GM12864 (cell line): ENCODE measurements at regions not wholly inside any gene's neighbourhood (a gene's known extent, or its start where the extent isn't known, plus 50 kb on each side); places are given as distances from the start of the nearest gene placed in this dataset.

ENCODE experiments used
- DNase-seq: peaks from one replicate; pipeline ENCODE4 v3.0.0-alpha.2; 2011; ENCODE audit warnings: low read depth
- H3K4me3 ChIP-seq: 2 replicates; pipeline ENCODE4 v1.5.1; 2011; ENCODE audit warnings: mild to moderate bottlenecking, low read depth, low read length, control low read depth
- CTCF ChIP-seq: IDR thresholded peaks from 2 replicates; pipeline ENCODE4 v1.5.1; 2011; ENCODE audit warnings: low read depth, mild to moderate bottlenecking, moderate library complexity, low read length, control low read depth, inconsistent platforms; ENCODE audit errors: missing control alignments

- DNase-seq = peak; percentile 43
- H3K4me3 ChIP-seq = no peak overlapping the region; the same call in 1 of the 2 replicates
- TF ChIP-seq CTCF = no peak
Observed at GRCh38 chr13:99075268-99076191, 97.7 kb upstream of the DOCK9 start.

DNA sequence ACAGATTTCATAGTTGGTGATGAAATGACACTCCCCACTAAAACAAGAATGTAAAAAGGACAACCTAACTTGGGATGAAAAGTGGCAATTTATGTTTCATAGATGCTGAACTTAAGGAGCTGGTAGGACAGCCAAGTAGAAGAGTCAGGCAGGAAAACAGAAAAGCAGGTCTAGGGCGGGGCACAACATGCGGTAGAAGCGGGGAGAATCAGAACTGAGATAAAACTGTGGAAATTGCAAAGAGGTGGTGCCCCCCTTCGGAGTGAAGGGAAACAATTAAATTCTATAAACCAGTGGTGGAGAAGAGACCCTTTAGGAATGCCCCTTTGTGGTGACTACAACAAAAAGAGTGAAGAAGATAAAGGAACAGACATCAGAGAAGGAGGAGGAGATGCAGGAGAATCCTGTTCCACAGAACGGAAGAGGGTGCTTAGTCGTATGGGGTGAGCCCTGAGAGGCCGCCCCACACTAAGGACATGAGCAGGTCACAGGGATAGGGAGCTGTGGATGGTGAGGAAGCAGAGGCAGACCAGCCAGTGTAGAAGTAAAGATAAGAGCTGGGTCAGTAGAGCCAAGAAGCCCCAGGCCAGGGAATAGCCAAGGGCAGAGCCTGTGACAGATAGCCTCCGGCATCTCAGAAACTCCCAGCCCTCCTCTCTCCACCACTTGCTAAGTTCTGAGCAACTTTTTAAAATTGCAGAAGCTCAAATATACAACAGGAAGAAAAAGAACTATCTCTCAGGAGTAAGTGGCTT, 100.3 kb upstream of the DOCK9 start:
- DNase-seq = no peak
- no peak for TF ChIP-seq CTCF
- no peak overlapping the region for H3K4me3 ChIP-seq

DNA sequence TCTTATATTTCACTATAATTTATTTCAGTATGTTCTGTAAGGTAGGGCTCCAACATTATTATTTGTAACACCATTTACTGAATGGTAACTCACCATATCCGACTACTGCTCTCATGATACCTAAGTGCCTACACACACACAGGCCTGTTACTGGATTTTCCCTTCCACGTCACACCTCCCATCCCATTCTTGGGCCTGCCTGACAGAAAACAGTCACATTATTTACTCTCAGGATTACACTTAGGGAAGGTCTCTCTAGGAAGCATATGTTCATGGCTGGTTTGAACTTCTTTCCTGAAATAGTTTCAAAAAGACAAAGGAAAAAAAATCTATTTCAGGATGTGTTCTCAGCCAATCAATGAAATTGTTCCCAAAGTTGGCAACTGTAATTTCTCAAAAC, 102.3 kb upstream of the DOCK9 start:
- DNase-seq = no peak
- TF ChIP-seq CTCF = no peak
- no peak overlapping the region for H3K4me3 ChIP-seq

GRCh38 chr13:99083981-99084380, 106.1 kb upstream of the DOCK9 start:
- TF ChIP-seq CTCF = no peak
- no peak for DNase-seq
- no peak overlapping the region for H3K4me3 ChIP-seq

DNA sequence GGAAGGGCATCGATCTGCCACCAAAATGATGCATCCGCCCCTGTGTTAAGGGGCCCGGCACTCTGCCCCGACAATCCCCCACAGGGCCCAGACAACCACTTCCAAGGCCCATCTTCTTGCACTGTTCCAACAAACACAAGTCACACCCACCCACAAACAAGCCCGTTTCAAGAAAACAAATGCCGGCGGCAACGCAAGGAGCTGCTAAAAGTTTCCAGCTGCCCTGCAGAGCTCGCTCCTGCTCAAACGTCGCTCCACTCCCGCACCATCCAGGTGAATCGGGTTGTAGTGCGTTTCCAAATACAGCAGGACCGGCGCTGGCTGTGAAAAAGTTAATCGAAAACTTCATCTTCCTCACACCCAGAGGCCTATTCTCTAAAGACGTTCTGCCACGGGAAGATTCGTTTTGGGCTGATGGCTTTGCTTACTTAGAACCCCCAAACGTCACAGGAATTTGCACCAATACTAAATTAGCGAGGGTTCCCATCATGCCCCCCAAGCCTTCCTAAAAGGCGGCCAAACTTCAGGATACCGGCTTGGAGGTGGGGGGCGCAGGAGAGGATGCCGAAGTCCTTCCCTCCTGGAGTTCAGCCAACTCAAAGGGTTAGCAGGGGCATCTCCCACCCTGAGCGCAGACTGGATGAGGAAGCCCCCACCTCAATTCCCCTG, 107.4 kb upstream of the DOCK9 start:
- peak overlapping the region; percentile 35; the same call in 1 of the 2 replicates for H3K4me3 ChIP-seq
- TF ChIP-seq CTCF = no peak

DNA sequence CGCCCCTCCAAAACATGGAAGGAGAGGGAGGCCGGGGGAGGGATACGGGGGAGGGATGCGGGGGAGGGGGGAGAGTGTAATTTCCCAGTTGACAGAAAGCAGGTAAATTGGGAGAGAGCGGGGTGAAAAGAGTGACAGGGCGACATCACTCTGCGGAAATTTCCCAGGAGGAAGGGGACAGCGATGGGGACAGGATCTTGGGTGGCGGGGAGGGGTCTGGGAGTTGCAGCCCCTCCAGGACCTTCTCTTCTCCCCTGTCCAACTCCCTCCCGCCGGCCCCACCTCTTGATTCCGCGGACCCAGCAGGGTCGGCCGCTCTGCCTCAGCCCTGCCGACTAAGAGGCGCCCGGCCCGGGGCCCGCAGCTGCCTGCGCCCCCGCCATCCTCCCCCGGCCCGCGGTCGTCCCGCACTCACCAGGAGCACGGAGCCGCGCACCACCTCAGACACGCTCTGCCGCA, 108.0 kb upstream of the DOCK9 start:
- DNase-seq = no peak
- H3K4me3 ChIP-seq = peak overlapping the region; percentile 75
- TF ChIP-seq CTCF = no peak

More for the DNA sequence above, 107.4 kb upstream of the DOCK9 start:
- DNase-seq = no peak
